ENCODE measurements at regions not wholly inside any gene's neighbourhood (a gene's known extent, or its start where the extent isn't known, plus 50 kb on each side); places are given as distances from the start of the nearest gene placed in this dataset.
"Not testable (repeated sequence)": the region's sequence is repeated elsewhere in the genome, so short reads cannot be mapped to it uniquely, and the experiment has no call there.

- POLR2A ChIA-PET: no interaction called here
Measured at GRCh38 chr12:96085475-96085874, 50.1 kb upstream of the LTA4H start.

GRCh38 chr12:96086190-96086589 is 50.8 kb upstream of the LTA4H start:
- DNase-seq (ENCODE audit: extremely low spot score); CTCF ChIA-PET; POLR2A ChIA-PET: not testable (repeated sequence)

More at GRCh38 chr12:96085475-96085874, 50.1 kb upstream of the LTA4H start:
- CTCF ChIA-PET: no interaction called here
- TF ChIP-seq CTCF (IDR thresholded peaks at IDR 0.05; ENCODE audit: control extremely low read depth, extremely low read depth, low read depth, missing control alignments): no peak
- no peak for DNase-seq (ENCODE audit: extremely low spot score)

- CTCF ChIA-PET: interaction anchor here (1.1 kb wide), 1 partner anchor 9 kb away, joined by 4 read pairs; no protein-coding TSS in a partner anchor
- POLR2A ChIA-PET: no interaction called here
- TF ChIP-seq CTCF (IDR thresholded peaks at IDR 0.05; ENCODE audit: control extremely low read depth, extremely low read depth, low read depth, missing control alignments): no peak
- DNase-seq (ENCODE audit: extremely low spot score): no peak
Measured at GRCh38 chr12:96091833-96092232, 56.4 kb upstream of the LTA4H start.

- ChIA-PET CTCF (no interaction called here), POLR2A (no interaction called here)
- DNase-seq (ENCODE audit: extremely low spot score): no peak
- no peak for TF ChIP-seq CTCF (IDR thresholded peaks at IDR 0.05; ENCODE audit: control extremely low read depth, extremely low read depth, low read depth, missing control alignments)
Measured at GRCh38 chr12:96093543-96094196, 58.3 kb upstream of the LTA4H start.

- POLR2A ChIA-PET: no interaction called here
- CTCF ChIA-PET: interaction anchor here (1.2 kb wide), 1 partner anchor 75 kb away, joined by 3 read pairs; no protein-coding TSS in a partner anchor
- no peak for TF ChIP-seq CTCF (IDR thresholded peaks at IDR 0.05; ENCODE audit: control extremely low read depth, extremely low read depth, low read depth, missing control alignments)
- DNase-seq (ENCODE audit: extremely low spot score): no peak
Measured at GRCh38 chr12:96094201-96094600, 58.8 kb upstream of the LTA4H start.

- no peak for TF ChIP-seq CTCF (IDR thresholded peaks at IDR 0.05; ENCODE audit: control extremely low read depth, extremely low read depth, low read depth, missing control alignments)
- CTCF ChIA-PET: interaction anchor here (1.1 kb wide), 1 partner anchor 26 kb away, joined by 3 read pairs; no protein-coding TSS in a partner anchor
- POLR2A ChIA-PET: no interaction called here
- no peak for DNase-seq (ENCODE audit: extremely low spot score)
Measured at GRCh38 chr12:96098631-96099030, 63.2 kb upstream of the LTA4H start.

GRCh38 chr12:96099421-96099820 is 64.0 kb upstream of the LTA4H start:
- DNase-seq (ENCODE audit: extremely low spot score): no peak
- POLR2A ChIA-PET: no interaction called here
- no peak for TF ChIP-seq CTCF (IDR thresholded peaks at IDR 0.05; ENCODE audit: control extremely low read depth, extremely low read depth, low read depth, missing control alignments)
- CTCF ChIA-PET: interaction anchor here (1.1 to 1.3 kb wide), 2 partner anchors 27 to 33 kb away, joined by 3 read pairs; no protein-coding TSS in a partner anchor

Data from GM10248 (cell line).